ENCODE measurements at regions not wholly inside any gene's neighbourhood (a gene's known extent, or its start where the extent isn't known, plus 50 kb on each side); places are given as distances from the start of the nearest gene placed in this dataset.

GRCh38 chr6:143596866-143597265 is 80.9 kb upstream of the PHACTR2 start:
- ATAC-seq (ENCODE audit: low read depth) = no peak
- POLR2A ChIA-PET = no interaction called here
- Mint-ChIP-seq H3K27ac (no peak overlapping the region), H3K36me3 (ENCODE audit: low read depth) (peaks cover 2% of the 10 kb centered on the region), H3K4me3 (no peak overlapping the region), H3K4me1 (peaks cover 6% of the 10 kb centered on the region), H3K9me3 (peaks cover 6% of the 10 kb centered on the region), H3K27me3 (no peaks in the 10 kb centered on the region)
- TF ChIP-seq CTCF (IDR thresholded peaks at IDR 0.05) = no peak
- DNase-seq = no peak
- intact Hi-C loops (cut with micrococcal nuclease) = no loop called here
- CTCF ChIA-PET = no interaction called here

- CTCF ChIA-PET = no interaction called here
- Mint-ChIP-seq H3K4me1 (peaks cover 6% of the 10 kb centered on the region), H3K9me3 (peaks cover 6% of the 10 kb centered on the region), H3K27me3 (no peaks in the 10 kb centered on the region), H3K4me3 (no peak overlapping the region), H3K27ac (no peak overlapping the region), H3K36me3 (ENCODE audit: low read depth) (peaks cover 2% of the 10 kb centered on the region)
- DNase-seq = no peak
- POLR2A ChIA-PET = no interaction called here
- ATAC-seq (ENCODE audit: low read depth) = no peak
- intact Hi-C loops (cut with micrococcal nuclease) = no loop called here
- no peak for TF ChIP-seq CTCF (IDR thresholded peaks at IDR 0.05)
Measured at GRCh38 chr6:143595251-143596036, 82.3 kb upstream of the PHACTR2 start.

GRCh38 chr6:143594647-143595046 is 83.1 kb upstream of the PHACTR2 start:
- H3K4me1 Mint-ChIP-seq = peaks cover 6% of the 10 kb centered on the region
- ChIA-PET POLR2A (no interaction called here), CTCF (no interaction called here)
- intact Hi-C loops (cut with micrococcal nuclease) = no loop called here
- DNase-seq (no peak), ATAC-seq (ENCODE audit: low read depth) (no peak)
- peaks cover 2% of the 10 kb centered on the region for H3K36me3 Mint-ChIP-seq (ENCODE audit: low read depth)
- TF ChIP-seq CTCF (IDR thresholded peaks at IDR 0.05) = no peak
- no peak overlapping the region for H3K4me3 Mint-ChIP-seq
- H3K9me3 Mint-ChIP-seq = peaks cover 6% of the 10 kb centered on the region
- no peaks in the 10 kb centered on the region for H3K27me3 Mint-ChIP-seq
- no peak overlapping the region for H3K27ac Mint-ChIP-seq

GRCh38 chr6:143592335-143592734 is 80.8 kb upstream of the FUCA2 start:
- POLR2A ChIA-PET = no interaction called here
- no peak for DNase-seq
- CTCF ChIA-PET = no interaction called here

GRCh38 chr6:143591441-143591840 is 79.9 kb upstream of the FUCA2 start:
- ATAC-seq (ENCODE audit: low read depth) (no peak), DNase-seq (no peak)
- no peak overlapping the region for H3K27ac Mint-ChIP-seq
- no peak for TF ChIP-seq CTCF (IDR thresholded peaks at IDR 0.05)
- H3K36me3 Mint-ChIP-seq (ENCODE audit: low read depth) = no peaks in the 10 kb centered on the region
- CTCF ChIA-PET = no interaction called here
- no peaks in the 10 kb centered on the region for H3K4me1 Mint-ChIP-seq
- no peak overlapping the region for H3K4me3 Mint-ChIP-seq
- POLR2A ChIA-PET = no interaction called here
- H3K9me3 Mint-ChIP-seq = no peaks in the 10 kb centered on the region
- intact Hi-C loops (cut with micrococcal nuclease) = no loop called here
- no peaks in the 10 kb centered on the region for H3K27me3 Mint-ChIP-seq

More at GRCh38 chr6:143592335-143592734, 80.8 kb upstream of the FUCA2 start:
- Mint-ChIP-seq H3K36me3 (ENCODE audit: low read depth) (no peaks in the 10 kb centered on the region), H3K9me3 (no peaks in the 10 kb centered on the region), H3K27me3 (no peaks in the 10 kb centered on the region), H3K27ac (no peak overlapping the region), H3K4me3 (no peak overlapping the region), H3K4me1 (no peaks in the 10 kb centered on the region)
- intact Hi-C loops (cut with micrococcal nuclease) = no loop called here
- no peak for TF ChIP-seq CTCF (IDR thresholded peaks at IDR 0.05)
- no peak for ATAC-seq (ENCODE audit: low read depth)

Measured in activated B cell treated with CpG ODN at 0.5 μM for 24 hours (primary cell).